ENCODE measurements at regions not wholly inside any gene's neighbourhood (a gene's known extent, or its start where the extent isn't known, plus 50 kb on each side); places are given as distances from the start of the nearest gene placed in this dataset.

DNA sequence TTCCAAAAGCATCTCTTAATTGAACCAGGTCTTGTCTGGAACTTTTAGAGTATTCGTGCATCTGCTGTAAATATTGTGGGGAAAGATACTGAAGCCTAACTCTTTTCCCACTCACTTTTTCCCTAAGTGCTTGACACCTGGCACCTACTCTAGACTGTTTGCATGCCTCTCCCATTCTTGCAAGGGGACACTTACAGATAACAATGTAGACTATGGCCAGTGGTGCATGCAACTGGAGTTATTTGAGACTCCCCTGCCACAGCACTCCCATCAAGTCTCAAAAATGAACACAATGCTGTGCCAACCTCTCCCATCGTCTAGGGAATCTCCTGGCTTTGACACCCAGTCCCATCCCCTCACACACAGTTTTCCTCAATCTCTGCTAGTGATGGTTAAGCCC, 118.6 kb upstream of the ATP1B1 start:
- no peaks in the 10 kb centered on the region for H3K27me3 ChIP-seq (ENCODE audit: control insufficient read depth in 1 of 2, insufficient read depth in 2 of 2, low read length in 2 of 2)
- H3K9me3 ChIP-seq (ENCODE audit: low read length): no peaks in the 10 kb centered on the region
- H3K27ac ChIP-seq (ENCODE audit: low read depth, low read length): no peak overlapping the region
- no peaks in the 10 kb centered on the region for H3K4me1 ChIP-seq (ENCODE audit: insufficient read depth, low read length)
- H3K9ac ChIP-seq (ENCODE audit: low read length): no peak overlapping the region
- no peak overlapping the region for H3K4me3 ChIP-seq (ENCODE audit: low read depth in 1 of 2, low read length in 2 of 2)
- H3K36me3 ChIP-seq (ENCODE audit: insufficient read depth, low read length): no peaks in the 10 kb centered on the region

DNA sequence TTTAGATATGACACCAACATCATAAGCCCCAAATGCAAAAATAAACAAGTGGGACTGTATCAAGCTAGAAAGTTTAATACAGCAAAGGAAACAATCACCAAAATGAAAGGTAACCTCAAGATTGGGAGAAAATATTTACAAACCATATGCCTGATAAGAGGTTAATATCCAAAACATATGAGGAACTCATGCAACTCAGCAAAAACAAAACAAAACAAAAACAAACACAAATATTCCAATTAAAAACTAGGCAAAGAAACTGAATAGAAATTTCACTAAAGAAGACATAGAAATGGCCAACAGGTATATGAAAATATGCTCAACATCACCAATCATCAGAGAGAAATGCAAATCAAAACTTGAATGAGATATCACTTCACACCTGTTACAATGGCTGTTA, 116.5 kb upstream of the ATP1B1 start:
- Histone ChIP-seq H3K4me1 (ENCODE audit: insufficient read depth, low read length) (no peaks in the 10 kb centered on the region), H3K36me3 (ENCODE audit: insufficient read depth, low read length) (no peaks in the 10 kb centered on the region), H3K4me3 (ENCODE audit: low read depth in 1 of 2, low read length in 2 of 2) (no peak overlapping the region), H3K27me3 (ENCODE audit: control insufficient read depth in 1 of 2, insufficient read depth in 2 of 2, low read length in 2 of 2) (no peaks in the 10 kb centered on the region), H3K27ac (ENCODE audit: low read depth, low read length) (no peak overlapping the region), H3K9ac (ENCODE audit: low read length) (no peak overlapping the region), H3K9me3 (ENCODE audit: low read length) (no peaks in the 10 kb centered on the region)

DNA sequence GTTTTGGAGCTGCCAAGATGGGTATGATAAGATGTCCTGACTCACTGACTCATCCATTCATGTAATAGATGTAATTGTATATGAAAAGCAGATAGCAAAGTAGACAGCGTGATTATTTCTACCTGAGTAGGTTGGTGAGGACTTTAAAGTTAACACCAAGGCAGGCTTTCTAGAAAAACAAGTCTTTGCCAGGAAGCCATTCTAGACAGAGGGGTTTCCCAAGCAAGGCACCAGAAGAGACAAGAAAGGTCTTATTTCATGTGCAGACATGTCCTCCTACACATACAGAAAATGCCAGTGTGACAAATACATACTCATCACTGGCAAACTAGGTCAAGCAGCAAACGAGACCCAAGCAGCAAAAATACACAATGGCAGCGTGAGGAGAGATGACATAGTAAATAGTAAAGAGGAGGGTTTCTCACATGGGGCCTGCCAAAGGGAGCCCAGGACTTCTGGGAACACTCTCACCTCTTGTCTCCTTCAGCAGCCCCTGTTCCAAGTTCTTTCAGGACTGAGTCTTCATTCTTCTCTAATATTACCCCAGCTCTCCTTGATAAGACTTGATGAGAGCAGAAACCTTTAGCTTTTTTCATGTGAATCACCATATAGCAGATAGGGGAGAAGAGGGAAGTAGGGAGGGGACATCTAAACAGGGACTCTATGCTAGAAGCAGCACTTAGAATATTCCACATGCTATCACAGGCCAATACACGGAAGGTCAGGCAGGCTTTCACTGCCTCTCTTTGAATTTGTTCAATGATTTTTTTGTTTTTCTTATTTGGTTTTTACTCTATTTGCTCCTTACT, 114.6 kb upstream of the ATP1B1 start:
- H3K36me3 ChIP-seq (ENCODE audit: insufficient read depth, low read length): no peaks in the 10 kb centered on the region
- H3K4me3 ChIP-seq (ENCODE audit: low read depth in 1 of 2, low read length in 2 of 2): no peak overlapping the region
- H3K4me1 ChIP-seq (ENCODE audit: insufficient read depth, low read length): no peaks in the 10 kb centered on the region
- H3K9me3 ChIP-seq (ENCODE audit: low read length): no peaks in the 10 kb centered on the region
- H3K9ac ChIP-seq (ENCODE audit: low read length): no peak overlapping the region
- H3K27me3 ChIP-seq (ENCODE audit: control insufficient read depth in 1 of 2, insufficient read depth in 2 of 2, low read length in 2 of 2): no peaks in the 10 kb centered on the region
- no peak overlapping the region for H3K27ac ChIP-seq (ENCODE audit: low read depth, low read length)

DNA sequence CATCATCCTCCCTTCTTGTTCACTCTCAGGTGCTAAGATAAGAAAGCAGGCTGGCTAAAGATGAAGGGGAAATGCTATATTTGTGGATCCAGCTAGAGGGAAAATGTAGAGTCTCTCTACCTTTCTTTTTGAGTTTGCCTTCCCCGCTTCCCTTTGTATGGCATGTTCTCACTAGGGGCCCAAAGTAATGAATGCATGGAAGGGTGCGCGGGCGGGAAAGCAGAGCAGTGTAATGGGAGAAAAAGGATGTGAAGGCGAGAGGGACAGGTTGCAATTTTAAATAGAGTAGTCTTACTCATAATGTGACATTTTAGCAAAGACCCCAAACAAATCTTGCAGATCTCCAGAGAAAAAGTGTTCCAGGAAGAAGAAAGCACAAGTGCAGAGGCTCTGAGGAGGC, 105.1 kb upstream of the ATP1B1 start:
- Histone ChIP-seq H3K4me3 (ENCODE audit: low read depth in 1 of 2, low read length in 2 of 2) (no peak overlapping the region), H3K9ac (ENCODE audit: low read length) (no peak overlapping the region), H3K27ac (ENCODE audit: low read depth, low read length) (no peak overlapping the region), H3K4me1 (ENCODE audit: insufficient read depth, low read length) (no peaks in the 10 kb centered on the region), H3K36me3 (ENCODE audit: insufficient read depth, low read length) (no peaks in the 10 kb centered on the region), H3K27me3 (ENCODE audit: control insufficient read depth in 1 of 2, insufficient read depth in 2 of 2, low read length in 2 of 2) (no peaks in the 10 kb centered on the region), H3K9me3 (ENCODE audit: low read length) (no peaks in the 10 kb centered on the region)

DNA sequence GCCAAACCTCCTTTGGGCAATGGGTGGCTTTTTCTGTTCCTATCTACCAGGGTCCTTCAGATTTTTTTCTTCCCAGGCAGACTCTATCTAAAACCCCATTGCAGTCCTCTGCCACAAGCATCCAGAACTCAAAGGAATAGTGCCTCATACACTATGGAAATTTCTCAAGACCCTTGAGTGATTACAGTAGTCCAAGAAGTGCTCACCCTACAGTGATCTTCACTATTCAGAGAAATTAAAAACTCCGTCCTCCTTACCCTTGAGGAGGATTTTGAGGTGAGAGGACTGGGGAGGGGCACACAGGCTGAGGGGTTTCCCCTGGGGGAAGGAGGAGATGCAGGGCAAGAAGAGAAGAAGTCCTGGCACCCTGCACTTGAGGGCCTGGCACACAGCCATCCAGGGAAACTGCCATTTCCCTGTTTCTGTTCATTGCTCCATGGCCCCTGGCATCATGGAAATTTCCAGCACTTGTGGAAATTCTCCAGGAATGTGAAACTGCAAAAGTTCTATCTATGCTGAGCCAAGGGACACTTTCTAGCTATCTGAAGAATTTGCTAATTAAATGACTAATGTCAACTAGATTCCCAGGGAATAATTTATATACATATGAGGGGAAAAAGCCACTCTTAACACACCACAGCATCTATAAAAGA, 102.5 kb upstream of the ATP1B1 start:
- Histone ChIP-seq H3K4me3 (ENCODE audit: low read depth in 1 of 2, low read length in 2 of 2) (no peak overlapping the region), H3K9me3 (ENCODE audit: low read length) (no peaks in the 10 kb centered on the region), H3K27ac (ENCODE audit: low read depth, low read length) (no peak overlapping the region), H3K27me3 (ENCODE audit: control insufficient read depth in 1 of 2, insufficient read depth in 2 of 2, low read length in 2 of 2) (no peaks in the 10 kb centered on the region), H3K36me3 (ENCODE audit: insufficient read depth, low read length) (no peaks in the 10 kb centered on the region), H3K4me1 (ENCODE audit: insufficient read depth, low read length) (no peaks in the 10 kb centered on the region), H3K9ac (ENCODE audit: low read length) (no peak overlapping the region)

DNA sequence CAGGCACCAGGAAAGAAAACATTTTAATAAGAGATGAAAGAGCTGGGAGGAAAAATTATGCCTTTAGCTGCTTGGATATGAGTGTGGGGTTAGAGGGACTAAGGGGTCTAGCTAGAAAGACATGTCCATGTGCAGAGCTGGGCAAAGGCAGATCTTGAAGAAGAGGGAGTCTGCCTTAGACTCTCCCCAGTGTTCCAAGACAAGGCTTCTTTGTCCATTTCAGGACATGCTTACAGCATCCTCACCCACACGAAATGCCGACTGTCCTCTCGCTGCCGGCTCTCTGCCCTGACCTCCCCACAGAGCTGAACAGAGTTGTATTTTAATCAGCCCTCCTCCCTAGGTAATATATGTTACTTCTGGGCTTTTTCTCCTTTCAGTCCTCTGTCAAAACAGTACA, 100.7 kb upstream of the ATP1B1 start:
- Histone ChIP-seq H3K4me3 (ENCODE audit: low read depth in 1 of 2, low read length in 2 of 2) (no peak overlapping the region), H3K27ac (ENCODE audit: low read depth, low read length) (no peak overlapping the region), H3K9me3 (ENCODE audit: low read length) (no peaks in the 10 kb centered on the region), H3K9ac (ENCODE audit: low read length) (no peak overlapping the region), H3K27me3 (ENCODE audit: control insufficient read depth in 1 of 2, insufficient read depth in 2 of 2, low read length in 2 of 2) (no peaks in the 10 kb centered on the region), H3K4me1 (ENCODE audit: insufficient read depth, low read length) (no peaks in the 10 kb centered on the region), H3K36me3 (ENCODE audit: insufficient read depth, low read length) (no peaks in the 10 kb centered on the region)

DNA sequence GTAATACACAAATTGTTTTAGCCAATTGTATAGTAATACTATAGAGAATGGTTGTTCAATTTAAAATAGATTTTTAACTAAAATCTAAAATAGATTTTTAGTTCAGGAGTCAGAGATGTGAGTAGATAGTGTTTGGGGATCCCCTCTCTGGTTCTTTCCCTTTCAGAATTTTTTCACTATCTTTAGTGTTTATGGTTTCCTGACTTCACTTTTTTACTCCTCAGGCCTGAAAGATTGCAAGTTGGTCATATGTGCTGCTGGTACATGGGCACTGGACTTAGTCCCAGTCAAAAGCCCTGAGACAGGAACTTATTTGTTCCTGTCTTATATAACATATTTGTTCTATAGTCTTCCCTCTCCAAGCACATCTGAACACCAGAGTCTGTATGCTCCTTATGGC, 96.8 kb upstream of the ATP1B1 start:
- H3K9ac ChIP-seq (ENCODE audit: low read length): no peak overlapping the region
- no peak overlapping the region for H3K4me3 ChIP-seq (ENCODE audit: low read depth in 1 of 2, low read length in 2 of 2)
- H3K36me3 ChIP-seq (ENCODE audit: insufficient read depth, low read length): no peaks in the 10 kb centered on the region
- no peak overlapping the region for H3K27ac ChIP-seq (ENCODE audit: low read depth, low read length)
- no peaks in the 10 kb centered on the region for H3K27me3 ChIP-seq (ENCODE audit: control insufficient read depth in 1 of 2, insufficient read depth in 2 of 2, low read length in 2 of 2)
- no peaks in the 10 kb centered on the region for H3K4me1 ChIP-seq (ENCODE audit: insufficient read depth, low read length)
- H3K9me3 ChIP-seq (ENCODE audit: low read length): no peaks in the 10 kb centered on the region

DNA sequence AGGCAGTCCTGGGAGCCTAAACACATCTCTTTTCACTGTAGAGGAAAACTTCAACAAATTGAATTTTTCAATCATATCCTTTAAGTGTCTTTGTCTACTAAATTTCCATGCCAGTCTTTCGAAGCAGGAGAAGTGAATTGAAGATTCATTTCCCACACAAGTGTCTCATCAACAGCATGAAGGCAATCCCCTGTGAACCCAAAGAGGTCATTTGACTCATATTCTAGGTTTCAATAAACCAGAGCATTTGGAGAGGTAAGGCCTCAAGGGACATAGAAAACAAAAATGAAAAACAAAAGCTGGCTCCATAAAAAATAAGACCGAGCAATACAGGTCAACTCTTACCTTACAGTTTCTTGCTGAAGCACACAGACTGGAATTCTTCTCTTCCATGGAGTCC, 94.1 kb upstream of the ATP1B1 start:
- Histone ChIP-seq H3K27ac (ENCODE audit: low read depth, low read length) (no peak overlapping the region), H3K9me3 (ENCODE audit: low read length) (no peaks in the 10 kb centered on the region), H3K4me1 (ENCODE audit: insufficient read depth, low read length) (no peaks in the 10 kb centered on the region), H3K36me3 (ENCODE audit: insufficient read depth, low read length) (no peaks in the 10 kb centered on the region), H3K4me3 (ENCODE audit: low read depth in 1 of 2, low read length in 2 of 2) (no peak overlapping the region), H3K9ac (ENCODE audit: low read length) (no peak overlapping the region), H3K27me3 (ENCODE audit: control insufficient read depth in 1 of 2, insufficient read depth in 2 of 2, low read length in 2 of 2) (no peaks in the 10 kb centered on the region)

DNA sequence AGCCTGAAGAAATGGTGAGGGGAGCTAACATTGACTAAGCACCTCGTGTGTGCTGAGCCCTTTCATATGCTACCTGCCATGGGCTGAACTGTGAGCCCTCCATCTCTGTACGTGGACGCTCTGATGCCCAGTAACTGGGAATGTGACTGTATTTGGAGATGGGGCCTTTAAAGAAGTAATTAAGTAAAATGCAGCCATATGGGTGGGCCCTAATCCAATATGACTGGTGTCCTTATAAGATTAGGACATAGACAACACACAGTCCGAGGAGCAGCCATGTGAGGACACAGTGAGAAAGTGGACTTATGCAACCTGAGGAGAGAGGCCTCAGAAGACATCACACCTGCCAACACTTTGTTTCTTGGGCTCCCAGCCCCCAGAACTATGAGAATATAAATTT, 92.7 kb upstream of the ATP1B1 start:
- Histone ChIP-seq H3K36me3 (ENCODE audit: insufficient read depth, low read length) (no peaks in the 10 kb centered on the region), H3K9me3 (ENCODE audit: low read length) (no peaks in the 10 kb centered on the region), H3K4me3 (ENCODE audit: low read depth in 1 of 2, low read length in 2 of 2) (no peak overlapping the region), H3K27me3 (ENCODE audit: control insufficient read depth in 1 of 2, insufficient read depth in 2 of 2, low read length in 2 of 2) (no peaks in the 10 kb centered on the region), H3K9ac (ENCODE audit: low read length) (no peak overlapping the region), H3K4me1 (ENCODE audit: insufficient read depth, low read length) (no peaks in the 10 kb centered on the region), H3K27ac (ENCODE audit: low read depth, low read length) (no peak overlapping the region)

DNA sequence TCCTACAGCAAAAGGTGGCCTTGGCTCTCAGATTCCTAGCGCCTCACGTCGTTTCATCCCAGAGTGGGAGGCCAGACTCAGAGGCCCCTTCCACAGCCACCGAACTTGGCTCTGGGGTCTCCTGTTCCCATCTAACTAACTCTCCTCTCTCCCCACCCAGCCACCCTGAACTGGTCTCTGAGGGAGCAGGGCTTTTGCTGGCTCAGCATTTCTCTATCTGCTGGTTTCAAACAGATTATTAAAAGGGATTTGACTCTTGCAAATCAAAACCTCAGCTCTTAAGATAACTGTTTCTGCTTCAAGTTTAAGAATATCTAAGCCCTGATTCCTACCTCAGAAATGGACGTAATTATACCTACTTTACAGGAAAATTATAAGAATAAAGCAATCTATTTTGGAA, 91.0 kb upstream of the ATP1B1 start:
- Histone ChIP-seq H3K4me3 (ENCODE audit: low read depth in 1 of 2, low read length in 2 of 2) (no peak overlapping the region), H3K36me3 (ENCODE audit: insufficient read depth, low read length) (no peaks in the 10 kb centered on the region), H3K4me1 (ENCODE audit: insufficient read depth, low read length) (no peaks in the 10 kb centered on the region), H3K27ac (ENCODE audit: low read depth, low read length) (no peak overlapping the region), H3K9me3 (ENCODE audit: low read length) (no peaks in the 10 kb centered on the region), H3K9ac (ENCODE audit: low read length) (no peak overlapping the region), H3K27me3 (ENCODE audit: control insufficient read depth in 1 of 2, insufficient read depth in 2 of 2, low read length in 2 of 2) (no peaks in the 10 kb centered on the region)

DNA sequence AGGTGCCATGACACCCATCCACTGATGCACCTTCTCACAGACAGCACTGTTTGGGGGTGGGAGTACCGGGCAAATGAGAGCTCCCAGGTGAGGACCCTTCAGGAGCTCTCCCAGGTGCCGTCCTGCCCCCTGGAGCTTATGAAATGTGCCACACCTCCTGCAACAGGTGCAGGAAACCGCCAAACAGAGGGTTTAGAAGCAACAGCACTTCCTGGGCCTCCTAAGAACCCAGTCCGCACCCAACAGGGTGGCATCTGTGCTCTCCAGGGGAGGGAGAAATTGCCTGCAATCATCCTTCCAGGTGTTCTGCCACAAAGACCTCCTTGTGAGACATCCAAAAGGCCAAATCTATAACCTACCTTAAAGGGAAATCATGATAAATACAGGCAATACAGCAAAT, 87.7 kb upstream of the ATP1B1 start:
- Histone ChIP-seq H3K27ac (ENCODE audit: low read depth, low read length) (no peak overlapping the region), H3K36me3 (ENCODE audit: insufficient read depth, low read length) (no peaks in the 10 kb centered on the region), H3K4me3 (ENCODE audit: low read depth in 1 of 2, low read length in 2 of 2) (no peak overlapping the region), H3K9me3 (ENCODE audit: low read length) (no peaks in the 10 kb centered on the region), H3K4me1 (ENCODE audit: insufficient read depth, low read length) (no peaks in the 10 kb centered on the region), H3K27me3 (ENCODE audit: control insufficient read depth in 1 of 2, insufficient read depth in 2 of 2, low read length in 2 of 2) (no peaks in the 10 kb centered on the region), H3K9ac (ENCODE audit: low read length) (no peak overlapping the region)
